ENCODE measurements at regions not wholly inside any gene's neighbourhood (a gene's known extent, or its start where the extent isn't known, plus 50 kb on each side); places are given as distances from the start of the nearest gene placed in this dataset.

DNA sequence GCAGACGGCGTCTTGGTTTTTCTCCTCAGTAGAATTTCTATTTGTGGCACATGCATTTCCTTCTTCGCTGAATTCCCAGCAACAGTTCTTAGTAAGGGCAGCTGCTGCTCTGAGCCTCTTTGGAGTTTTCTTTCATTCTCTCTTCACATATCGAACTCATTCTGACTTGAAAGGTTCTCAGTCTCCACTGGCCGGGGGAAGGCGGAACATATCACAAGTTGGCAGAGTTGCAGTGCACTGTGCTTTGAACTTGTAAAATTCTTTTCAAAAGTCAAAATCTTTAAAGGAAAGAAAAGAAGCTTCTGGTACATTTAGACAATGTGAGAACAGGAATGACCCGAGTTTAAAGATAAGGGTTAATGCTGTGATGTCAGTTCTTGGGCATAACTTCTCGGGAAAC, 286.1 kb upstream of the MAP3K7 start:
- peak overlapping the region; percentile 41 for H3K4me2 ChIP-seq
- no peak for DNase-seq (ENCODE audit: low spot score)
- no peaks in the 10 kb centered on the region for H4K20me1 ChIP-seq (ENCODE audit: insufficient read depth, poor library complexity, severe bottlenecking)
- WGBS (ENCODE audit: low lambda C conversion rate, missing lambda C conversion rate) = 57% methylated on average over 8 of the region's 8 CpGs
- H3K79me2 ChIP-seq = no peaks in the 10 kb centered on the region
- no peaks in the 10 kb centered on the region for H3K36me3 ChIP-seq (replicated peaks; ENCODE audit: insufficient read depth, low read depth)
- no peak for TF ChIP-seq EZH2phosphoT487 (IDR thresholded peaks at IDR 0.05; ENCODE audit: low read depth, severe bottlenecking, unreplicated experiment)
- no peak for TF ChIP-seq EZH2 (IDR thresholded peaks at IDR 0.05; ENCODE audit: borderline replicate concordance)
- TF ChIP-seq CTCF (IDR thresholded peaks at IDR 0.05; ENCODE audit: poor library complexity) = no peak
- H3K4me3 ChIP-seq = no peak overlapping the region
- H2AFZ ChIP-seq = no peak overlapping the region
- no peaks in the 10 kb centered on the region for H3K9me3 ChIP-seq (ENCODE audit: low read depth)
- no peaks in the 10 kb centered on the region for H3K27me3 ChIP-seq
- no peak overlapping the region for H3K27ac ChIP-seq
- H3K9me2 ChIP-seq (replicated peaks; ENCODE audit: insufficient read depth) = no peaks in the 10 kb centered on the region
- H3K4me1 ChIP-seq (ENCODE audit: insufficient read depth) = no peaks in the 10 kb centered on the region

GRCh38 chr6:90870561-90870960, 283.7 kb upstream of the MAP3K7 start:
- Histone ChIP-seq H2AFZ (no peak overlapping the region), H3K4me1 (ENCODE audit: insufficient read depth) (no peaks in the 10 kb centered on the region), H3K9me2 (replicated peaks; ENCODE audit: insufficient read depth) (no peaks in the 10 kb centered on the region), H3K36me3 (replicated peaks; ENCODE audit: insufficient read depth, low read depth) (no peaks in the 10 kb centered on the region), H3K27ac (no peak overlapping the region), H3K9me3 (ENCODE audit: low read depth) (no peaks in the 10 kb centered on the region), H3K4me3 (no peak overlapping the region), H4K20me1 (ENCODE audit: insufficient read depth, poor library complexity, severe bottlenecking) (no peaks in the 10 kb centered on the region), H3K4me2 (no peak overlapping the region), H3K27me3 (no peaks in the 10 kb centered on the region), H3K79me2 (no peaks in the 10 kb centered on the region)
- TF ChIP-seq CTCF (IDR thresholded peaks at IDR 0.05; ENCODE audit: poor library complexity) (no peak), EZH2phosphoT487 (IDR thresholded peaks at IDR 0.05; ENCODE audit: low read depth, severe bottlenecking, unreplicated experiment) (no peak), EZH2 (IDR thresholded peaks at IDR 0.05; ENCODE audit: borderline replicate concordance) (no peak)
- no peak for DNase-seq (ENCODE audit: low spot score)
- 83% methylated on average over 1 of the region's 1 CpG for WGBS (ENCODE audit: low lambda C conversion rate, missing lambda C conversion rate)

GRCh38 chr6:90868656-90869055, 281.8 kb upstream of the MAP3K7 start:
- no peak overlapping the region for H3K27ac ChIP-seq
- H3K4me1 ChIP-seq (ENCODE audit: insufficient read depth) = no peaks in the 10 kb centered on the region
- 66% methylated on average over 2 of the region's 2 CpGs for WGBS (ENCODE audit: low lambda C conversion rate, missing lambda C conversion rate)
- H2AFZ ChIP-seq = no peak overlapping the region
- no peaks in the 10 kb centered on the region for H3K27me3 ChIP-seq
- no peak overlapping the region for H3K4me3 ChIP-seq
- no peak for TF ChIP-seq EZH2 (IDR thresholded peaks at IDR 0.05; ENCODE audit: borderline replicate concordance)
- no peak for TF ChIP-seq CTCF (IDR thresholded peaks at IDR 0.05; ENCODE audit: poor library complexity)
- no peak for TF ChIP-seq EZH2phosphoT487 (IDR thresholded peaks at IDR 0.05; ENCODE audit: low read depth, severe bottlenecking, unreplicated experiment)
- no peaks in the 10 kb centered on the region for H4K20me1 ChIP-seq (ENCODE audit: insufficient read depth, poor library complexity, severe bottlenecking)
- no peaks in the 10 kb centered on the region for H3K9me2 ChIP-seq (replicated peaks; ENCODE audit: insufficient read depth)
- no peak overlapping the region for H3K4me2 ChIP-seq
- no peaks in the 10 kb centered on the region for H3K79me2 ChIP-seq
- H3K36me3 ChIP-seq (replicated peaks; ENCODE audit: insufficient read depth, low read depth) = no peaks in the 10 kb centered on the region
- no peak for DNase-seq (ENCODE audit: low spot score)
- H3K9me3 ChIP-seq (ENCODE audit: low read depth) = no peaks in the 10 kb centered on the region

DNA sequence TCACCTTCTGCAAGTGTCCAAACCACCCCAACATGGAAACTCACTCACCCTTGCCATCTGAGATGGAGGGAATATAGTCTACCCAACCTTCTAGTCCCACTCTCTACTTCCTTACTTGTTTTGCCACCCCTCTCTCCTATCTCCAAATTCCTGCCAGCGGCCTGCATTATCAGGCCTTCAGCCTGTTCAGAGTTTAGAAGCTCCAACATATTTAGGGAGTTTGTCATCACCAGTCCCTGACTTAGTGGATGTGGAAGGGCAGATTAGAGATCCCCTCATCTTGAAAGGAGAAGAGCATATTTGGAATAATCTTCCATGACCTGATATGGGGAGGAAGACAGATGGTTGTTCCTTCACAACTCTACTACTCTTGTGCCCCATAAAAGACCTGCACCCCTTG, 281.4 kb upstream of the MAP3K7 start:
- no peaks in the 10 kb centered on the region for H3K4me1 ChIP-seq (ENCODE audit: insufficient read depth)
- H3K79me2 ChIP-seq = no peaks in the 10 kb centered on the region
- H3K27me3 ChIP-seq = no peaks in the 10 kb centered on the region
- no peak overlapping the region for H3K4me3 ChIP-seq
- H3K27ac ChIP-seq = no peak overlapping the region
- H4K20me1 ChIP-seq (ENCODE audit: insufficient read depth, poor library complexity, severe bottlenecking) = no peaks in the 10 kb centered on the region
- TF ChIP-seq EZH2phosphoT487 (IDR thresholded peaks at IDR 0.05; ENCODE audit: low read depth, severe bottlenecking, unreplicated experiment) = no peak
- TF ChIP-seq CTCF (IDR thresholded peaks at IDR 0.05; ENCODE audit: poor library complexity) = no peak
- no peak for TF ChIP-seq EZH2 (IDR thresholded peaks at IDR 0.05; ENCODE audit: borderline replicate concordance)
- WGBS (ENCODE audit: low lambda C conversion rate, missing lambda C conversion rate) = 79% methylated on average over 1 of the region's 1 CpG
- DNase-seq (ENCODE audit: low spot score) = no peak
- no peaks in the 10 kb centered on the region for H3K9me2 ChIP-seq (replicated peaks; ENCODE audit: insufficient read depth)
- H3K4me2 ChIP-seq = no peak overlapping the region
- no peaks in the 10 kb centered on the region for H3K36me3 ChIP-seq (replicated peaks; ENCODE audit: insufficient read depth, low read depth)
- H2AFZ ChIP-seq = no peak overlapping the region
- H3K9me3 ChIP-seq (ENCODE audit: low read depth) = no peaks in the 10 kb centered on the region

Measured in hepatocyte (in vitro differentiated cells).